GM19043 (cell line): ENCODE measurements at regions not wholly inside any gene's neighbourhood (a gene's known extent, or its start where the extent isn't known, plus 50 kb on each side); places are given as distances from the start of the nearest gene placed in this dataset.

Experiments
- ATAC-seq: cut with Tn5 transposase; IDR thresholded peaks from one replicate; pipeline ENCODE4 v1.9.1; 2021; ENCODE audit warnings: low read depth; ENCODE audit not compliant: unreplicated experiment

GRCh38 chr12:89919241-89919906 is 210.7 kb upstream of the ATP2B1 start:
- ATAC-seq, result no peak

DNA sequence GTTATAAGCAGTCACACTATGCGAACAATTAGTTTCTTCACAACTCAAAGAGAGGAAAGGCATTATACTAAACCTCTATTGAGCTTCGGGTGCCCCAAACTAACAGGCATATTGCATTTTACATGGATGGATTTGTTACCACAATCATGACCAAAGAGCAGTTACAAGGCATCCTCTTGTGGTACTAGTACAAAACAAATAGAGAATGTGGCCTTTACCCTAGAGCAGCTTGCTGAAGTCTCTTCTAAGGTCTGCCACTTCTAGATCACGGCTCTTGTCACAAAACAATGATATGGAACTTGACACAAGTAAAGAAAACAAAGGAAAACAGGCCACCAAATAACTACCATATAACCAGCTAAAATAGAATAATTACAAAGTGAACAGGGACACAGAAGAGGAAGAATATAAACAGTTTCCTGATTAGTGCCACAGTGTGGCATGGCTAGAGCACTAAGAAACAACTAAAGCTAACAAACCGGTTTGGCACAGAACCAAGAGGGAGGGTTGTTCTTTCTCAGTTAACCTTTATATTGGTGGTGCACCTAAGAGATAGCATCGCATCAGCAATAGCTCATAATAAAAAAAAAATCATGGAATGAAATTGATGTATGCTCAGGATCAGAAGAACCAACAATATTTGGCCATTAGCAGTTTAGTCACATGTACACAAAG is 209.7 kb upstream of the ATP2B1 start:
- ATAC-seq, result no peak

- ATAC-seq, result no peak
These were observed 201.1 kb upstream of the ATP2B1 start for GRCh38 chr12:89909753-89910152.

- ATAC-seq, result no peak
These were observed 199.0 kb upstream of the ATP2B1 start for GRCh38 chr12:89907659-89908058.

DNA sequence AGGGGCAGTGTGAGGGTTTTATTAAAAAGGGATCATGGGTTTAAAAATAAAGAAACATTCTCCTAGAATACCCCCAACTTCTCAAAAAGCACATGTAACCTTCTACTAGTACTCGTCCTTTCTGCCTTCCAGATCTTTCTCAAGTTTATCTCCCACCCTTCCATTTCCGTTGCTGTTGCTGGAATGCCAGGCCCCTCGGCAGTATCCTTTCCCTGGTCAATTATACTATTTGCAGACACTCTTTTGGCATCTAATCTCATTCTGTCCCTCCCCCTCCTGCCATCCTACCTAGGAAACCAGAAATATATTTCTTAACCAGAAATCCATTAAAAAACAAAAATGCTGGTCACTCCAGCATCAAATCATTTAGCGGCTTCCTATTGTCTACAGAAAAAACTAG is 198.2 kb upstream of the ATP2B1 start:
- ATAC-seq, result no peak

DNA sequence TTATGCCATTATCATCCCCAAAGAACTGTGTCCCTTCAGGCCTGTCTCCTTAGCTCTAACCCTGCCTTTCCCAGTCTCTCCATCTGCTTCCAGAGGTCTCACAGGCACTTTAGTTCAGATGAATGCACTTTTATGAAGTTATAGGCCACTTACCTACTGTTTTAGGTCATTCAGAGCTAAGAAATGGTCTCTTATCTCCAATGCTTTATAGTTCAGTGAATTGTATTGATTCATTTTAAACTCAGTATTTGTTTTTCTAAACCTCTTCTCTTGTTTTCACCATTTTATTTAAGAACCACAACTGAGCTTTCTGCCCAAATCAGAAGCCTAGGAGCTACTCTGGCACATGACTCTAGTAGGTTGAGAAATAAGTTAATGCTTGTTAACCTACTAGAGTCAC is 197.5 kb upstream of the ATP2B1 start:
- no peak for ATAC-seq

- ATAC-seq, result no peak
These were observed 193.4 kb upstream of the ATP2B1 start for GRCh38 chr12:89901906-89902642.

DNA sequence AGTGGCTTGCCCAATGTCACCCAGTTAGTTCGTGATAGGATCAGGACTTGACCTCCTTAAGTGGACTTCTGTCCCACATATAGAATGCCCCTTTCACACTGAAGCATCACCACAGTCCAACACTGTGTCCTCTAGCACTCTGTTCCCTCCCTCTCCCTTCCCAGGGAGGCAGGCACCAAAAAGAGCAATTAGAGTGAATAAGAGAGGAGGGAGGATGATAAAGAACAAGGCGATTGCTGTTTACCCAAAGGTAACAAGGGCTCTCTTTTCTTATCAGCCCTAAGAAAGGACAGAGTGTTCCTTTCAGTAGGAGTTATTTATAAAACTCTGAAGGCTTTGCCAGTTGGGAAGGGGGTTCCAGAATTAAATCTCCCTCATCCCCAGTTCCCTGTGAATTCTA is 192.7 kb upstream of the ATP2B1 start:
- no peak for ATAC-seq

DNA sequence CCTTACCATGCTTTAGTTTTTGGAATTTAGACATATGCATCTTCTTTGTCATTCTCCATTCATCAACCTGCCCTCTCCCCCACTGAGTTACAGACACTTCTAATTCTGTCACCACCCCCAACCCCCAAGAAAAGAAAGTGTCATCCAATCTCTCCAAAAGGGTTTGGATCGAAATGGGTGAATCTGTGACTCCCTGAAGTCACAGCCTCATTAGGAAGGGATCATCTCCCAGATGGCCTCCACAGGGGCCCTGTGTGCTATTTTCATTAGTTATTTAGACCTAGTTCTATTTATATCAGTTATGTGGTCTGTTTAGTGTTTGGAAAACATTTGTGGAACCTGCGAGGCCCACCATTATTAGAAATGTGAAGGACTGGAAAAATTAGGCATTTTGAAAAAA is 191.0 kb upstream of the ATP2B1 start:
- ATAC-seq, result no peak

- ATAC-seq, result no peak
These were observed 187.0 kb upstream of the ATP2B1 start for GRCh38 chr12:89895591-89895990.

GRCh38 chr12:89895101-89895500 is 186.5 kb upstream of the ATP2B1 start:
- ATAC-seq, result no peak

- no peak for ATAC-seq
These were observed 185.5 kb upstream of the ATP2B1 start for GRCh38 chr12:89893972-89894706.

DNA sequence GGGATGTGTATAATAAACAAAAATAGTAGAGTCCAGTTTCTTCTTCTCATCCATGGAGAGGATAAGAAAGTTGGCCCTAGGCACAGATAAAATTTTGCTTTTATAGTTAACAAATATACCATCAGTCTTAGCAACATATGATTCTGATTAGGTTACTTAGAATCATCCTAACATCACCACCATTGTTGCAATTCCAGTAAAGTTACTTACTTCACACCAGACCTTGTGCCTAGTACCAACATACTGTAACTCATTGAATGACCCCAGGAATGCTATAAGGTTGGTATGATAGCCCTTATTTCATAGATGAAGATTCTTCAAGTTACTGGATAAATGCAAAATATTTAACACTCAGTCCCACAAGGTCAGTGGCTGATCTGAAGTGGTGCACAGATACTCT is 183.8 kb upstream of the ATP2B1 start:
- ATAC-seq, result no peak

- ATAC-seq, result no peak
These were observed 183.3 kb upstream of the ATP2B1 start for GRCh38 chr12:89891933-89892332.

DNA sequence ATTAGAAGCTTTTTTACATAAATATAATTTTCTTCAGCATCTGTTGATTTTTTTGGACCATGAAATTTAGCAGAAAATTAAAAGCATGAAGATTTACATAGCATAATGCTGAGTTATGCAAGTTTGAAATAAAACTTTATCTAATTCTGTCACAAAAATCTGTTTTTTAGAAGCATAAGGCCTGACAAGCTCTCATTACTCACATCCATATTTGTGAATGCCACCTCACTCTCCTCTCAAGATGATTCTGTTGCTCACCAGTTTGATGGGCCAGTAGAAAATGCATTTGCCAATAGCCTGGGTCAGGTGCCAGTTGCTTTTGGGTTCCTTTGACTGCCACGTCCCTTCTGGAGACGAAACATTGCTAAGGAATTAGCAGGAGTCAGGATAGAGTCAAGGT is 181.5 kb upstream of the ATP2B1 start:
- no peak for ATAC-seq

DNA sequence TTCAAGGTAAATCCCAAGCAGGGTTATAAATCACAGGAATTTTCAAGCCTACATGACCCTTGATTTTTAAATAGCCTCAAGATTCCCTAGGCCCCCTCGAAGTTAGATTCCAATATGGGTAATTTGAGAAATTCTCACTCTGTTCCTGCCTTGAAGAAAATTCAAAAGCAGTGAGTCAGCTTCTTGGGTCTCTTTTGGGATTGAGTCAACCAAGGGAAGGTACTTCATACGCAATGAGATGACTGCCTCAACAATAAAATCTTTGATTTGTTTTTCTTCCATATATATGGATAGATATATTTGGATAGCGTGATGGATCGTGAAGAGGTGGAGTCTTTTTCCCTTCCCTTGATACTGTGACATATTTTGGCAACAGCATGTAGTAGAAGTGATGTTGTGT is 180.4 kb upstream of the ATP2B1 start:
- no peak for ATAC-seq

DNA sequence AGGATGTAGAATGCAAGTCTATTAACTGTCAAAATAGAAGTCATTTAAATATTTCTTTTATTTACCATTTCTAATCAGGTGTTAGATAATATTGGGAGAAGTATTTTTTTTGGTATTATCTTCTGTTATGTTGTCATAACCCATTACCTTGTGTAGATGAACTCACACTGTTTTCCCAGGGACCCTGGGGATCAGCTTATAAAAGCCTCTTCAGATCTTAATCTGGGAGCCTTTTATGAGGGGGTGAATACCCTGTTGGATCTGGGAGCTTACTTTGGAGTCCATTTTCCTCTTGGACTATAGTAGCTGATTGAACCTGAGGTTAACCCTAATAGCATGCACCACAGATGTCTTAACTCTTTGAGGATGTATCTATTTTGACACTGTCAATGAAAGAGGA is 176.3 kb upstream of the ATP2B1 start:
- ATAC-seq, result no peak

- no peak for ATAC-seq
These were observed 175.8 kb upstream of the ATP2B1 start for GRCh38 chr12:89884416-89884898.

DNA sequence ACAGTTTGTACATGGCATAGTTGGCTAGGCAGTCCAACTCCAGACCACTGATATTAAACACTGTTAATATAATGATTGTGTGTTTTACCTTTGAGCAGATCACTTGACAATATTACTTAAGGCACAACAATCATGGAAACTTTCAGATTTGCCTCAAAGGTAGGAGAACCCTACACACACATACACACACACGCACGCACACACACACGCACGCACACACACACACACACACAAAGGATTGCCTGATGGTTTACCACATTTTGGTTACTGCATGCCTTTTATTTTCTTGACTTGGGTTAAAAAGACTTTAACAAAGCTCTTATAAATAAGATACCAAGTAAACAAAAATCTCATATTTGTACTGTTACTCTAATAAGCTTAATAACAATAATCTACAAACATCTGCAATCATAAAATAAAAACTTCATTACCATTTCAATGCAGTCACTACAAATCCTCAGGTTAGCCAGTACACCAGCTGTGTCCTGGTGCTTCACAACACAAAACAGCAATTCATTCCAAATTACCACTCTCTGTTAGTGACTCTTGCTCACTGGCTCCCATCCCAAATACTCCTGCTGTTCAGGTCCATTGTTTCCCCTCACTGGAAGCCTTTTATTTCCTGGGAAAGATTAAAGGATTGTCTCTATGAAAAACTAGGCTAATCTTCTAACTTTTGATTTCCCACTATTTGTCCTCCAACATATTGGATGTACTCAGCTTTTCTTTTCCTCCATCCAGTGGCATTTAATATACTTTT is 175.2 kb upstream of the ATP2B1 start:
- ATAC-seq, result no peak

- ATAC-seq, result no peak
These were observed 174.2 kb upstream of the ATP2B1 start for GRCh38 chr12:89882792-89883191.
